ENCODE measurements at regions not wholly inside any gene's neighbourhood (a gene's known extent, or its start where the extent isn't known, plus 50 kb on each side); places are given as distances from the start of the nearest gene placed in this dataset.

DNA sequence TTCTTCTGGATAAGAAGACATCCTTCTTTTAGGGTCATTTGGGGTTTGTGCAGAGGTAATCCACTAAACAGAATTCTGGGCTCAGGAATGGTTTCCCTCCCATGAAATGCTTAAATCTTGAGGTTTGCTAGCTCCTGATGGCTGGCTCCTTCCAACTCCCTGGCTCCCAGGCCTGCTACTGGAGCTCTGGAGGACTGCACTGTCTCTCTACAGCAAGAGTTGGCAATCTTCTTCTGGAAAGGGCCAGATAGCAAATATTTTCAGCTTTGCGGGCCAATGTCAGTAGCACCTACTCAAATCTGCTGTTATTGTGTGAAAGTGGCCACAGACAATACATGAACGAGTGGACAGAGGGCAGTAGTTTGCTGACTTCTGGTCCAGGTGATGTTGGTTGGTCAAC lies 174.2 kb upstream of the CTBP2 start:
- no peak for DNase-seq

DNA sequence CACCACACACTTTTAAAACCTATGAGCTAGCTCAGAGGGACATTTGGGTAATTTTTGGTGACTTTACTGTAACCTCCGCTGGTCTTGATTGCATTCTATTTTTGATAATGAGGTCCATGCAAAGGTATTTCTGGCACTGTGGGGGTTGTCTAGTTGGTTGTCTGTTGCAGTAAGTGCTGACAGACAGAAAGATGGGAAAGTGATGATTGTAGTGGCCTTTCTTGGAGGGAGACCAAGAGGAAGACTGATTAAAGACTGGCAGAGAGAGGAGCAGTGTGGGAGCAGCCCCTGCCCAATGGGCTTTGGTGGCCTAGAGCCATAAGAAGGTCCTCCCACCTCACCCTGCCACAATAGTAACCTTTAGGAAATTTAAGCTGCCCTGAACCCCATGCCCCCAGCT lies 173.4 kb upstream of the CTBP2 start:
- DNase-seq = no peak

DNA sequence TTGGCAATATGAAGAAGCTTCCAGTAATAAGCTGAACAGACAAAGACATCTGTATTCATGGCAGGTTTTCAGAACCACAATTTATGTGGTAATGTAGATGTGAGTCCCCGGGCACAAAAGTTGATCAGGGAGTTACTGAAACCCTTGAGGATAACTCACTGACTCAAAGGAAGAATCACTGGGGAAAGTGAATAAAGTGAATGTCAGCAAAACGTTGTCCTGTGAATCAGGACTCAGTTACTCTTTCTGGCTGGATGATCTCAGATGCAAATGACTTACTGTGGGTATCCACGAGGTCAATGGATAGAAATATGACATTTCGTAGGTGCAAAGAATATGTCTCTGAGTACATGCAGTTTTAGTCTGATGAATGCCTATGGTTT lies 172.8 kb upstream of the CTBP2 start:
- DNase-seq = no peak

DNA sequence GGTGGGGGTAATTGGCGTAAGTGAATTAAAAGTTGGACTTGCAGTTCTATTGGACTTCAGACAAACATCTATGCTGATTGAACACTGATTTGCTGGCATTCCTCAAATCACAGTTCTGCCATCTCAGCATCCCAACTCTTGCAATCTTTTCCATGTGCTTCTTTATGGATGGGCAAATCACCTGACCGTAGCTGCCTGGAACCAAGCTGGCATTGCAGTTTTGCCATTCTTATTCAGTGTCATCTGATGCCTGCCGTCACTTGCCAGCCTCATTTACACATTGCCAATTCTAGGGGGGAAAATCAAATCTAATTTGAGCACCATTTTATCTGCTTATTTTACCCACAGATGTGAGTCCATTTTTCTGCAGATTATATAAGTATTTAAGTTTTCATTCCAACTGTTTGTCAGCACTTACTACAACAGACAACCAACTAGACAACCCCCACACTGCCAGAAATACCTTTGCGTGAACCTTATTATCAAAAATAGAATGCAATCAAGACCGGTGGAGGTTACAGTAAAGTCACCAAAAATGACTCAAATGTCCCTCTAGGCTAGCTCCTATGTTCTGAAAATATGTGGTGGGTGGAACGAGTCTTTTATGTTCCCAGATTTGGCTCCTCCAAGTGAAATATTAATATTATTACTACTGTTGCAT lies 172.3 kb upstream of the CTBP2 start:
- no peak for DNase-seq

DNA sequence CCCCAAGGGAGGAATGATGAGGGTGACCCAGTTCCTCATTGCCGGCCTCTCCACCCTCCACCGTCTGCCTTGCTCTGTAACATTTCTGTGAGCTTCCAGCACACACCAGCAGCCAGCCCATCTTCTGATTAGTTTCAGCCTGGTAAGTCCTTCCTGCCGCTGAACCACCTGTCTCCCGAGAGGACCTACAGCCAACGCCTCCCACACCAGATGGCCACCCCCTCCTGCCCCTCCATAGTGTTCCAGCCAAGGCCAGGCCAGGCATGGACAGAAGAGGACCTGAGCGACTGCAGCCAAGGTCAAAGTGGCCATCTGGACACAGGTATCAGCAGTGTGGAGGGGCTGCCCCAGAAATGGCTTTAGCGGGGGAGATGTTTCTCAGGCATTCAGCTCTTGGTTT lies 170.7 kb upstream of the CTBP2 start:
- no peak for DNase-seq

DNA sequence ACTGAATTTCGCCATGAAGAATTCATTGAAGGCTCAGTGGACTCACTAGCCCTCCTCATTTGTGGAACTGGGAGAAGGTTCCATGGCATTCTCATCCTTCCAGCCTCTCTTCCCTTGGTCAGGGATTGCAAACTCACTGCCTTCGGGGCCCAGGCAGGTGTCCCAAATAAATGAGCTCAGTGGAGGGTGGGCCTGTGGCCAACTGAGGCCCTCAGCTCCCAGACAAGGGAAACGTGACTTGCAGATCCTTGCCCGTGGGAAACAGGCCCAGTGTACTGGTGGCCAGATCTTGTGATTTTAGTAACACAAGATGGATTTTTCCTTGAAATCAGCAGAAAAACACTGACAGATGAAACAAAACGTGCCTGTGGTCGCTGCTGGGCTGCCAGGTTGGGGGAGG lies 168.7 kb upstream of the CTBP2 start:
- no peak for DNase-seq

DNA sequence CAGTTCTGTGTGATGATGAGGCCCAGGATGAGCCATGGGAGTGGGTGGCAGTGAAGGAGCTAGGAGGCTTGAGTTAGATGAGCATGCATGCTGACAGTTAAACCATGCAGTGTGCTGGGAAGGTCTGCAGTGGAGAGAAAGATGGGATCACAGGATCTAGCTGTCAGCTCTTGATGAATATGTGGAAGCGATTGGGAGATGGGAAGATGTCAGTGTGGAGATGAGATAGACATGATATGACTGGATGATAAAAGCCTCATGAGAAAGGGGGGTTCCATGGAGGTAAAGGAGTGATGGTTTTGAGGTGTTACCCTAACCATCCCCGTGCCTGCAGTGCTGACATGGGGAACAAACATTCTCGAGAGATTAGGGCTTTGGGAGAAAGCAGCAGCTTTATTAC lies 165.0 kb upstream of the CTBP2 start:
- no peak for DNase-seq

DNA sequence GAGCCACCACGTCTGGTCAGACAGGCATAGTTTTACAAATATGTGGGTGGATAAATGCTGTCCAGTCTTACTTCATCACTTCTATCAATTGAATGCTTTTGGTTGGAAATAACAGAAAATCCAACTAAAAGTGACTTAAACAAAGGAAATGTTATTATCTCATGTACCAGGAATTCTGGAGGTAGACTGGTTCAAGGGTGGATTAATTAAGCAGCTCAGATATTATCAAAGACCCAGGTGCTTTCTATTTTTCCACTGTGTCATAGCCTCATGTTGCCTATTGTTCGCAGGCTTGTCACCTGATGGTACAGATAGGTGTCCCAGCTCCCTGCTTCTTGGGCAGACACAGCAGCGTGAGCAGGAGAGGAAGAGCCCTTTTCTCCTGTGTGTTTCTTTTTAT lies 156.1 kb upstream of the CTBP2 start:
- DNase-seq = no peak

DNA sequence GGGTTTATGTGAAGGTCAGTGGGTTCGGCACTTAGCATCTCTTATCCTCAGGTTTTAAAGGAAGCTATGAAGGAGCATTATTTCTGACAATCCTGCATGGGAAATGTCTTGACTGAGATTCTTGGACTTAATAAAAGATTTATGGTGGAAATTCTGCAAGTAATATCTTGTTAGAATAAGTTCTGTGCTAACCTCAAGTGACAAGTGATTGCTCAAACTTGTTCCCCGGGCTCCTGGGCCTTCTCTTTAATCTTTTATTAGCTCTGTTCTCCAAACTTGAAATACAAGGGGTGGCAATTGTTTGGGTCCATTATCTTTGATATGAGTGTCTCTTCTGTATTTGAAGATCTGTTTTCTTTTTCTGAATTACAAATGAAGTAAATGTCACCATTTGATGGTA lies 140.6 kb upstream of the CTBP2 start:
- no peak for DNase-seq

DNA sequence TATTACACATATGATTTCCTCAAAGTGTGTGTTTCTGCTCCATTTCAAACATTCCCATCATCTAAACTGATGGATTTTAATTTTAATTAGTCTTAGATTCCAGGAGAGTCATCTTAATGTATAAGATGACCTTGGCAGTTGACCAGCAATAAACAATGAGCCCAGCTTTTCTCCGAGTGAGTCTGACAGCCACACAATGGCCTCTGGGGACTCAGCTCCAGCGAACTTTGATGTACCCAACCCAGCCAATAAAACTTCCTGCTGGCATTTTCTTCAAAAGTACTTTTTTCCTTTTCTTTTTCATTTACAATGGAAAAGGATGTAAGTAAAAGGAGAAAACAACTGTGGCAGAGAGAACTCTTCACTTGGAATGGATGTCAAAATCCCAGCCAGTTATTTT lies 139.1 kb upstream of the CTBP2 start:
- no peak for DNase-seq

DNA sequence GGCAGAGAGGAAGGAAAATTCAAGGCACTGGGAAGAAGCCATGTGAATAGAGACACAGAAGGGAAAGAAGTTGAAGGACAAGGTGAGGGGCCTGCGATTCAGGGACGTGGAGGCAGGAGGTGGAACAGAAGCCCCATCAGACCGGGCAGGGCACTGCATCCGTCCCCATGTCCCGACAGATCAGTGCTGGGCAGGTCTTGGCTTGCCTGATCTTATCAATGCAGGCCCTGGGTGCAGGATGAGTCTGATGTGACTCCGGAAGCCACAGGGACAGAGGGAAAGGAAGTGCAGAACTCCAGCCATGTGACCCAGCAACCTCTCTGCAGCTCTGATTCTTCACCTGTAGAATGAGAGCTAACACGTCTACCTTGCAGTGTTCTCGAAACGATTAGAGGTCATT lies 136.2 kb upstream of the CTBP2 start:
- DNase-seq = no peak

DNA sequence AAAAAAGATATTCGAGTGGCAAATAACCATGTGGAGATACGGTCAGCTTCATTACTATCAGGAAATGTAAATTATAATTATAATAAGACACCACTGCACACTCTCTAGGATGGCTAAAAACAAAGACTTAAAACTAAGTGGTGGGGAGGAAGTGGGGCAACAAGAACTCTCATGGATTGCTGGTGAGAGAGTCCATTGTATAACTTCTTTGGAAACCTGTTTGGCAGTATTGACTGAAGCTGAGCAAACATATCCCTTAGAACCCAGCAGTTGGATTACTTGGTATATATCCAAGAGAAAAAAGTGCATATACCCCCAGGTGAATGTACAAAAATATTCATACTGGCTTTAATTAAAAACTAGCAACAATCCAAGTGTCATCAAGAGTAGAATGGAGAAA lies 133.7 kb upstream of the CTBP2 start:
- peak; percentile 16 for DNase-seq

DNA sequence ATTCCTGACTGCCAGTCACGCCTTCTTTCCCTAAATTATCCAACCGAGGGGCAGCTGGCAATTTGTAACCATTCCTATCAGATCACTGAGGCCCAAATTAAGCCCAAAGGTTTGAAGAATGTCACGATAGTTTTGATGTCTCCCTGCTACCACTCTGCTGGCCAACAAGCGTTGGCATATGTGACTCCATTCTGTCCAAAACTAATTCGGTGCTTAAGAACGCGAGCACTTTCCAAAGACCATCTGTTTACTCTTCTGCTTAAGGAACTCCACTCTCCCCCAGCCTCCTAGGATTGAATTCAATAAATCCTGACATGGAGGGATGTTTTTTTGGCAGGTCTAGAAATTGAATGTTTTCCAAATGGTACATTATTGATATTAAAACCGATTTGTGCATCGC lies 131.5 kb upstream of the CTBP2 start:
- DNase-seq = no peak

DNA sequence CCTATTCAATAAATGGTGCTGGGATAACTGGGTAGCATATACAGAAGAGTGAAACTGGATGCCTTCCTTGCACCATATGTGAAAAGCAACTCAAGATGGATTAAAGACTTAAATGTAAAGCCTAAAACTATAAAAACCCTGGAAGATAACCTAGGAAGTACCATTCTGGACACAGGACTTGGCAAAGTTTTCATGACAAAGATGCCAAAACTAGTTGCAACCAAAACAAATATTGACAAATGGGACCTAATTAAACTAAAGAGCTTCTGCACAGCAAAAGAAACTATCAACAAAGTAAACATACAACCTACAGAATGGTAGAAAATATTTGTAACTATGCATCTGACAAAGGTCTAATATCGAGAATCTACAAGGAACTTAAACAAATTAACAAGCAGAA lies 129.1 kb upstream of the CTBP2 start:
- DNase-seq = no peak

DNA sequence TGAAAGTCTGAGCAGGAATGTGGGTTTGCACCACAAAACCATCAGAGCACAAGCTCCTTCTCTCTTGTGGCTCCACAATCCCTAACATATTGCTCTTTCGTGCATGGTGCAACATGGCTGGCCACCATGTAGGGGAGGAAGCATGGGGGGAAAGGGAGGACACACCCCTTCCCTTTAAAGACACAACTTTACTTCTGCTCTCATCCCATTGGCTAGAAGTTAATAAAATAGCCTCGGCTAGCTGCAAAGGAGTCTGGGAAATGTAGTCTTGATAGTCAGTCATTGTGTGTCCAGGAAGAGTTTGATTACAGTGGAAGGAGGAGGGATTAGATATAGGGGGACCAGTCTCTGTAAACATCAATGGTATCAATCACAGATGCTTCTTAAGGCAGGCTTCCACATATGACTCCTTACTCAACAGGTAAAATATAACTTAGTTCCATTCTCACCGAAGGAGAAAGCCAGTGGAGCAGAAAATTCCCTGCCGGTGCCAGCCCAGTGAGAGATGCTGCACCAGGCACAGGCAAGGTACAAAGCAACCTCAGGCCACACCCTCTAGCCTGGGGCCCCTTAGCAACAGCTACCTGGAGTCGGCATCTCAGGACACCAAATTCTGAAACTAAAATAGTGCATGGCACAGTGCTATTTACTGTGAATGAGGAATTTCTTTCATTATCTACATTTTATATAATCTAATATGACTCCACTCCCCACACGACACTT lies 124.7 kb upstream of the CTBP2 start:
- DNase-seq = no peak

DNA sequence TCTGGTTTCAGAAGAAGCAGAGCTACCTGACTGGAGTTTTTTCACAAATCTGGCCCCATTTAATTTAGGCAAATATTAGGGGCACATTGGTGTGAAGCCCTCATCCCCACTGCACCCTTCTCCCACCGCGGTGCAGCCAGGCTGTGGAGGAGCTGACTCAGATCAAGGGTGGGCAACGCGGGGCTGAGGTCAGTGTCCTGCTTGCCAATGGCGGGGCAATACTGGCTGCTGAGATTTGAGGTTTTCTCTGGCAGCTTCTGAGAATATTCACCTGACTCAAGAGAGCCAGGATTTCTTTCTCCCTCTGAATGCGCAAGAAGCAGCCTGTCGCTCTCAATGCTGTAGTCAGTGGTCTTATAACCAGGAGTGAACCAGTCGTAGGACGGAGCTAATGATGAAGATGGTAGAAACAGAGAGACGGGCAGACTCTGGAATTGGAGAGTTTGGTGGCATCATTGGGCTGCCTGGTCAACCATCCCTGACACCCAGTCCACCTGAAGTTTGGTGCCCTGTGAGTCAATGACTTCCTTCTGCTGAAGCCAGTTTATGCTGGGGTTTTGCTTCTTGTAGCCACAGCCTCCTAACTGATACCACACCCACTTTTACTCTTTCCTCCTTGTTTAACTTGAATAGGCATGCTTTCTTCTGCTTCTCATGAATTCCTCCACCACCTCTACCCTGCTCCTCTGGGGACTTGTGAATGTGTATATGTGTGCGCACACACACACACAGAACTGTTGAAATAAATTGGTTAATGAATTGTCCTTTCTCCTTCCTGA lies 123.7 kb upstream of the CTBP2 start:
- DNase-seq = no peak

DNA sequence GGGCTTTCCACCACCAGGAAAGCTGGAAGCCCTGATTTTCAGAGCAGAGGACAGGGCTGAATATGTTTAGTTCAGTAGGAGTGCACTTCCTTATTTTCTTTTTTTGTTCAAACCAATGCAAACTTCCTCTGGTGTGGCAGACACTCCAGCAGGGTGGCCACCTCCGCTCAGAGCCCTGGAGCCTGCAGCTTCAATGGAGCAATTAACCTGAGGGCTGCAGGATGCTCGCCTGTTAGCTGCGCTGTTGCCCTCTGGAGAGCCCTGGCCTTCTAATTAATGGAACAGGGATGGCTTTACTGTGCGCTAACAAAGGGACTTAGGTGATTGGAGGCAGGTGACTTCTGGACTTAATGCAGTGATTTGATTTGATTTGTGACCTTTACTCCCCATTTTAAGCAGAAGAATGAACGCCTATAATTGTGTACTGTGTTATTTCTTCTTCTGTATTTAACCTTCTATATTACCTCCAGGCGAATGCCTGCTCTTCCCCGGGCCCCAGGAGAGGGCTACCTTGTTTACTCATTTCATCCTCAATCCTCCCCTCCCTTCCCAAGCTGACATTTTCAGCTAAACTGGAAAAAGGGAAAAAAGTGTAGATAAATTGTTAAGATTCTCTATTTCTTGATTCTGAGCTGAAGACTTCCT lies 123.0 kb upstream of the CTBP2 start:
- DNase-seq = no peak

DNA sequence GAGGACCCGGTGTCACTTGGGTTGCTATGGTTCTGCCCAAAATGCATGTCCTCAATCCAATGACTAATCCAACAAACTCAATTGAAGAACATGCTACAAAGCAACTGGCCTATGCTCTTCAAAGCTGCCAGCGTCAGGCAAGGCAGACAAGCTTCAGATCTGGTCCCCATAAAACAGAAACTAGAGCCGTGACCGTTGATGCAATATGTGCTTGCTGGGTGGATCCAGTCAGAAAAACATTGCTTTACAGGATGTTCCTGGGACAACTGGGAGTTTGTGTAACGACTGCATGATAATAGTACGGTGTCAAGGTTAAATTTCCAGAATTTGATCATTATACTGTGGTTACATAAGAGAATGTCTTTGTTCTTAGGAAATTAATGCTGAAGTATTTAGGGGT lies 120.7 kb upstream of the CTBP2 start:
- no peak for DNase-seq

DNA sequence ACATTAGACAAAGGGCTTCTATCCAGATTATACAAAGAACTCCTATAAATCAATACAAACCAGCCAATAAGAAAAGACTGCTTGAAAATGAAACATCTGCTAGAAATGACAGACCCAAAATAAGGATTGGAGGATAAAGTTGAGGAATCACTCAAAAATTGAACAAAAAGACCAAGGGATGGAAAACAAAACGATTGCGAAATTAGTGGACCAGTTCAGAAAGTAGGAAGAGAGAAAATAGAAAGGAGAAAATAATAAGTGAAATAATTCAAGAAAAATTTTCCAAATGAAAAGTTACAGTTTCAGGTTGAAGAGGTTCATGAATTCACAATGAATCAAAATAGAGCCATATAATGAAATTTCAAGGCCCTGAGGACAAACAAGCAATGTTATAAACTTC lies 115.8 kb upstream of the CTBP2 start:
- DNase-seq = no peak

DNA sequence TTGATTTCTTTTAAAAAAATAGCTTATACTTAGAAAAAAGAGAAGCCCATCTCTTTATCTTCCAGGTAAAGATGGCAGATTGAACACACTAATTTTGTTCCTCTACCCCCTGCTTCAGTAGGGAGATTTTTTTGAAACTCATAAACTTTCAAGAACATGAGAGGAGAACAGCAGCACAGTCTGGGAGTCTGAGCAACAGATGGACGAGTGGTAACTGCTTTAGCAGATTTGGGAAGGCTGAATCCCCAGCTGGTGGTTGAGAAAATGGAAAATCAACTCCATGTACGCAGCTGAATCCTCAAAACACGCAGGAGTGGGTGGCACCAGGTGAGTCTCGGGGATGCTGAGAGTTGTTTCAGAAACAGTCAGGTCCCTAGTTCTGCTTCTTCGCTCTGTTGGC lies 114.6 kb upstream of the CTBP2 start:
- no peak for DNase-seq

DNA sequence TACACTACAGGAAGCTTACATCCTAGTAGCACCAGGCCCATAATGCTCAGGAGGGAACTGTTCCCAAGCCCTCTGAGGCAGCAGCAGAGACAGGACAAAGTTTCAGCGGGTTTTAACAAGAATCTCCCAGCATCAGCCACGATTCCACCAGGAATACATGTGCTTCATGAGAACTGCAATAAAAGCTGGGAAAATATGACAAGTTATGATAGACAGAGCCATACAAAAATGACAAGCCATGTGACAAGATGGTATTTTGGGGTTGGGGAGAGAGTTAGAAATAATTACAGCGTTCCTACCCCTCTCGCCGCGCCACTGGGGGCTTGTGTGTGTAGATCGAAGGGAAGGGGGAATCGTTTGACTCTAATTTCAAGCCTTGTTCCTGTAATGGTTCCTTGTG lies 112.7 kb upstream of the CTBP2 start:
- no peak for DNase-seq

DNA sequence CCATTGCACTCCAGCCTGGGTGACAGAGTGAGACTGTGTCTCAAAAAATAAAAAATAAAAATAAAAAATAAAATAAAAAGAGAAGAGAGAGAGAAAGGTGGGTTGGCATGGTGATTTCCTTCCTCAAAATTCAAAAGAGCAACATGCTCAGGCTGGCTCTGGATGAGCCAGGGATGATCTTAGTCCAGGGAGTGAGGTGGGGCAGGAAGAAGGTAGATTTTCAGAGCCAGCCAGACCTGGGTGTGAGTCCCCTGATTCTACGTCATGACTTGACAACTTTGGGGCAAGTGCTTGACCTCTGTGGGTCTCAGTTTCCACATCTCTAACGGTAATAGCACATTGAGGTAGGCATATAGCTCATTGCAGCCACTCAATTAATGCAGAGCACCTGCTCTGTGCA lies 109.4 kb upstream of the CTBP2 start:
- DNase-seq = no peak

DNA sequence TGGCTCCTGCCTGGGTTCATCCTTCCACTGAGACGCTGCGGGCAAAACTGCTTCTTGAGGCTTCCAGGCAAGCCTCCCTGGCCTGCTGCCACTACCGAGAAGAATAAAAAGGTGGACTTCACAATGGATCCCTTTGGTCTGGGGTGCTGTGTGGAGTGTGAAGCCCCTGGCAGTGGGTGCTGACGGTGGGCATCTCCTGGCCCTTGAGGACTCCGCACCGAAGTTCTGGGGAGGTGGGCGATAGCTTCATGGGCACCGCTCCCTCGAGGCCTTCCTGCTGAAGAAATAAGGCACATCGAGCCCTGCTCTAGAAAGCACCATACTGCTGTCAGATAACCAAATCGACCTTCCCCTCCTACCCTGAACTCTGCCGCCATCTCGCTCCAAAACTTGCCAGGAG lies 106.6 kb upstream of the CTBP2 start:
- DNase-seq = no peak

DNA sequence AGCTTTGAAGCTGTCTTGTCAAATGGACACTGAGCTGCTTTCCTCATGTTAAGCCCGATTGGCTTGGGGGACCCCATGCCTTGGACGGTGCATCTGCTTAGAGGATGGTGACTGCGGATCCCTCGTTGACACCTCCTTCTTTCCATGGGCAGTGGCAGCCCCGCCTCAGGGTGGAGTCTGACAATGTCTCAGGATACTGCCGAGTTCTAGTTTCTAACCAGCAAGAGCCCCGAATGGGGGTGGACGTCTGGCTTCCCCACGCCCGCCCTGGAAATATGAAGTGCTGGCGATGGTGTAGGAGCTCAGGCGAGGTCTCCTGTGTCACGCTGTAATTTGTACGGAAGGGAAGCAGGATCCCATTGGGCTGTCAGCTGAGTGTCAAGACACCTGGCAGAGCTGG lies 106.2 kb upstream of the CTBP2 start:
- no peak for DNase-seq

All from NCI-H1092 treated with DMSO at 0.1 percent for 48 hours (cell line).